GM03348 (cell line): ENCODE measurements at regions not wholly inside any gene's neighbourhood (a gene's known extent, or its start where the extent isn't known, plus 50 kb on each side); places are given as distances from the start of the nearest gene placed in this dataset.

Experiments used
- DNase-seq: peaks from one replicate; pipeline ENCODE4 v3.0.0; 2012; ENCODE audit warnings: low spot score

- DNase-seq = no peak
Observed at GRCh38 chr2:180660881-180661685, 319.3 kb upstream of the UBE2E3 start.

- DNase-seq = no peak
Observed at GRCh38 chr2:180660207-180660606, 320.2 kb upstream of the UBE2E3 start.

- no peak for DNase-seq
Observed at GRCh38 chr2:180657054-180657453, 323.4 kb upstream of the UBE2E3 start.

GRCh38 chr2:180656455-180656847 is 324.0 kb upstream of the UBE2E3 start:
- DNase-seq = no peak

GRCh38 chr2:180655842-180656454 is 324.5 kb upstream of the UBE2E3 start:
- DNase-seq = no peak

- DNase-seq = no peak
Observed at GRCh38 chr2:180655393-180655792, 325.0 kb upstream of the UBE2E3 start.

GRCh38 chr2:180653481-180653880 is 326.9 kb upstream of the UBE2E3 start:
- DNase-seq = no peak

GRCh38 chr2:180652794-180653193 is 327.6 kb upstream of the UBE2E3 start:
- DNase-seq = no peak

- DNase-seq = no peak
Observed at GRCh38 chr2:180651596-180651995, 328.8 kb upstream of the UBE2E3 start.

GRCh38 chr2:180647621-180648020 is 332.8 kb upstream of the UBE2E3 start:
- no peak for DNase-seq

GRCh38 chr2:180647221-180647620 is 333.2 kb upstream of the UBE2E3 start:
- no peak for DNase-seq

- DNase-seq = no peak
Observed at GRCh38 chr2:180646756-180647155, 333.6 kb upstream of the UBE2E3 start.

- DNase-seq = no peak
Observed at GRCh38 chr2:180644709-180645108, 335.7 kb upstream of the UBE2E3 start.

GRCh38 chr2:180630756-180631155 is 349.6 kb upstream of the UBE2E3 start:
- no peak for DNase-seq

GRCh38 chr2:180625006-180625844 is 355.2 kb upstream of the UBE2E3 start:
- DNase-seq = peak; percentile 67

GRCh38 chr2:180621941-180622918 is 358.2 kb upstream of the UBE2E3 start:
- DNase-seq = no peak

GRCh38 chr2:180621366-180621765 is 359.0 kb upstream of the UBE2E3 start:
- no peak for DNase-seq

- DNase-seq = no peak
Observed at GRCh38 chr2:180618570-180618969, 361.8 kb upstream of the UBE2E3 start.

- DNase-seq = no peak
Observed at GRCh38 chr2:180614776-180615175, 365.6 kb upstream of the UBE2E3 start.

GRCh38 chr2:180609626-180610340 is 370.6 kb upstream of the UBE2E3 start:
- no peak for DNase-seq

GRCh38 chr2:180607514-180608049 is 372.8 kb upstream of the UBE2E3 start:
- DNase-seq = no peak
